HuH-7.5 (cell line): ENCODE measurements at regions not wholly inside any gene's neighbourhood (a gene's known extent, or its start where the extent isn't known, plus 50 kb on each side); places are given as distances from the start of the nearest gene placed in this dataset.
A peak's percentile ranks its signal among the peaks of the same experiment; 100 is the strongest.

ENCODE experiments used
- DNase-seq: peaks from one replicate; pipeline ENCODE4 v3.0.0; 2011; ENCODE audit warnings: low spot score

- no peak for DNase-seq
These were observed 278.4 kb upstream of the SNX7 start for GRCh38 chr1:98382986-98383740.

- DNase-seq: no peak
These were observed 278.9 kb upstream of the SNX7 start for GRCh38 chr1:98382586-98382985.

GRCh38 chr1:98374098-98374497 lies 287.4 kb upstream of the SNX7 start:
- no peak for DNase-seq

GRCh38 chr1:98373056-98373455 lies 288.5 kb upstream of the SNX7 start:
- no peak for DNase-seq

- DNase-seq: peak; percentile 8
These were observed 289.8 kb upstream of the SNX7 start for GRCh38 chr1:98371764-98372163.

- DNase-seq: no peak
These were observed 292.1 kb upstream of the SNX7 start for GRCh38 chr1:98369463-98369862.

GRCh38 chr1:98368995-98369394 lies 292.5 kb upstream of the SNX7 start:
- no peak for DNase-seq

GRCh38 chr1:98367426-98367825 lies 294.1 kb upstream of the SNX7 start:
- DNase-seq: no peak

- no peak for DNase-seq
These were observed 295.2 kb upstream of the SNX7 start for GRCh38 chr1:98366343-98366742.

GRCh38 chr1:98364544-98364943 lies 297.0 kb upstream of the SNX7 start:
- DNase-seq: no peak

GRCh38 chr1:98360864-98361263 lies 300.7 kb upstream of the SNX7 start:
- DNase-seq: no peak

GRCh38 chr1:98355656-98356383 lies 305.7 kb upstream of the SNX7 start:
- DNase-seq: no peak

GRCh38 chr1:98352378-98352777 lies 309.1 kb upstream of the SNX7 start:
- DNase-seq: no peak

GRCh38 chr1:98351561-98351960 lies 310.0 kb upstream of the SNX7 start:
- DNase-seq: no peak

- DNase-seq: no peak
These were observed 316.1 kb upstream of the SNX7 start for GRCh38 chr1:98345417-98345816.

GRCh38 chr1:98344731-98345130 lies 316.8 kb upstream of the SNX7 start:
- DNase-seq: no peak

- DNase-seq: no peak
These were observed 319.0 kb upstream of the SNX7 start for GRCh38 chr1:98342566-98342965.

GRCh38 chr1:98340511-98340910 lies 321.0 kb upstream of the SNX7 start:
- no peak for DNase-seq

GRCh38 chr1:98336472-98337083 lies 324.9 kb upstream of the SNX7 start:
- DNase-seq: no peak

GRCh38 chr1:98333936-98334335 lies 327.6 kb upstream of the SNX7 start:
- no peak for DNase-seq

GRCh38 chr1:98333406-98333805 lies 328.1 kb upstream of the SNX7 start:
- no peak for DNase-seq

- DNase-seq: no peak
These were observed 329.7 kb upstream of the SNX7 start for GRCh38 chr1:98331718-98332311.

- no peak for DNase-seq
These were observed 330.3 kb upstream of the SNX7 start for GRCh38 chr1:98331243-98331642.
